Suppressor macrophage treated with lipopolysaccharide for 1 hour (primary cell): ENCODE measurements at regions not wholly inside any gene's neighbourhood (a gene's known extent, or its start where the extent isn't known, plus 50 kb on each side); places are given as distances from the start of the nearest gene placed in this dataset.

Source experiments
- DNase-seq, 3 donors: peaks; one replicate each; pipeline ENCODE4 v3.0.0-alpha.2; 2020 to 2022

GRCh38 chr6:92934625-92935024, 484.7 kb downstream of the EPHA7 start:
- DNase-seq = no peak

GRCh38 chr6:92930171-92930570, 489.2 kb downstream of the EPHA7 start:
- no peak for DNase-seq

- DNase-seq = no peak
Measured at GRCh38 chr6:92922216-92922806, 497.0 kb downstream of the EPHA7 start.

GRCh38 chr6:92915466-92915865, 503.9 kb downstream of the EPHA7 start:
- DNase-seq = no peak

- DNase-seq = no peak
Measured at GRCh38 chr6:92911301-92911700, 508.1 kb downstream of the EPHA7 start.

GRCh38 chr6:92910646-92911045, 508.7 kb downstream of the EPHA7 start:
- no peak for DNase-seq

GRCh38 chr6:92906385-92906784, 513.0 kb downstream of the EPHA7 start:
- no peak for DNase-seq

GRCh38 chr6:92893741-92894140, 525.6 kb downstream of the EPHA7 start:
- DNase-seq = no peak

- DNase-seq = no peak
Measured at GRCh38 chr6:92892626-92893170, 526.7 kb downstream of the EPHA7 start.

- DNase-seq = no peak
Measured at GRCh38 chr6:92888316-92888715, 531.0 kb downstream of the EPHA7 start.

- DNase-seq = no peak
Measured at GRCh38 chr6:92887871-92888270, 531.5 kb downstream of the EPHA7 start.

GRCh38 chr6:92879526-92879925, 539.8 kb downstream of the EPHA7 start:
- no peak for DNase-seq

- DNase-seq = no peak
Measured at GRCh38 chr6:92864966-92865555, 554.3 kb downstream of the EPHA7 start.

- DNase-seq = no peak
Measured at GRCh38 chr6:92849636-92850035, 569.7 kb downstream of the EPHA7 start.

- no peak for DNase-seq
Measured at GRCh38 chr6:92848901-92849300, 570.5 kb downstream of the EPHA7 start.

GRCh38 chr6:92848459-92848858, 570.9 kb downstream of the EPHA7 start:
- no peak for DNase-seq

- no peak for DNase-seq
Measured at GRCh38 chr6:92847988-92848387, 571.4 kb downstream of the EPHA7 start.

GRCh38 chr6:92840246-92840930, 579.0 kb downstream of the EPHA7 start:
- DNase-seq = no peak

- DNase-seq = no peak
Measured at GRCh38 chr6:92828788-92829187, 590.6 kb downstream of the EPHA7 start.

GRCh38 chr6:92827104-92827503, 592.3 kb downstream of the EPHA7 start:
- DNase-seq = no peak

- no peak for DNase-seq
Measured at GRCh38 chr6:92826633-92827032, 592.7 kb downstream of the EPHA7 start.

GRCh38 chr6:92822222-92822621, 597.1 kb downstream of the EPHA7 start:
- no peak for DNase-seq

GRCh38 chr6:92820601-92821000, 598.8 kb downstream of the EPHA7 start:
- no peak for DNase-seq

GRCh38 chr6:92810913-92811312, 608.4 kb downstream of the EPHA7 start:
- DNase-seq = peak in 2 of 3 donors; percentile 20 to 40
